PC-9 (cell line): ENCODE measurements at regions not wholly inside any gene's neighbourhood (a gene's known extent, or its start where the extent isn't known, plus 50 kb on each side); places are given as distances from the start of the nearest gene placed in this dataset.

Experiments used
- BruUV-seq: library from RNA; stranded (reverse); fragments of 400-500 nt; replicated peaks from 2 replicates; lab custom pipeline; 2021; lab: Mats Ljungman, UMichigan
- CTCF ChIA-PET: fragments of 300-600 bp; sonication (Branson Sonifier 250); formaldehyde crosslinking; loops from one replicate; lab custom pipeline; 2022; ENCODE audit warnings: antibody characterized with exemption; lab: Charles Lee
- POLR2A ChIA-PET: fragments of 300-600 bp; sonication (Branson Sonifier 250); formaldehyde crosslinking; loops from one replicate; lab custom pipeline; 2022; ENCODE audit warnings: antibody characterized with exemption; ENCODE audit not compliant: unreplicated experiment; lab: Charles Lee
- DNase-seq, 2 experiments: peaks; one replicate each; pipeline versions ENCODE4 v3.0.0 to v3.0.0-alpha.2; 2015 to 2022; ENCODE audit warnings: mixed read lengths in 1 of 2
- H2AFZ ChIP-seq: fragments of 200-600 bp; sonication (generic); 2 replicates; pipeline ENCODE4 v1.8.1; 2017; ENCODE audit warnings: antibody characterized with exemption
- H3F3A ChIP-seq: fragments of 200-600 bp; sonication (generic); 2 replicates; pipeline ENCODE4 v1.8.1; 2017; ENCODE audit warnings: antibody characterized with exemption, mild to moderate bottlenecking, low read depth; ENCODE audit not compliant: insufficient read depth
- H3K27ac ChIP-seq: fragments of 200-600 bp; sonication (generic); 2 replicates; pipeline ENCODE4 v1.6.1; 2016; ENCODE audit warnings: mixed run types
- H3K27me3 ChIP-seq: fragments of 200-600 bp; sonication (generic); 2 replicates; pipeline ENCODE4 v1.6.1; 2016; ENCODE audit warnings: low read depth, mixed run types; ENCODE audit not compliant: insufficient read depth
- H3K36me3 ChIP-seq: fragments of 200-600 bp; sonication (generic); 2 replicates; pipeline ENCODE4 v1.6.1; 2016; ENCODE audit warnings: low read depth, mixed run types
- H3K4me1 ChIP-seq: fragments of 200-600 bp; sonication (generic); replicated peaks from 2 replicates; pipeline ENCODE4 v1.6.1; 2016; ENCODE audit warnings: mixed run types; ENCODE audit not compliant: insufficient read depth
- H3K4me2 ChIP-seq: fragments of 200-600 bp; sonication (generic); 2 replicates; pipeline ENCODE4 v1.6.1; 2017; ENCODE audit warnings: mixed run types
- H3K4me3 ChIP-seq: fragments of 200-600 bp; sonication (generic); 2 replicates; pipeline ENCODE4 v1.6.1; 2016; ENCODE audit warnings: mixed run types
- H3K79me2 ChIP-seq: fragments of 200-600 bp; sonication (generic); 2 replicates; pipeline ENCODE4 v1.6.1; 2017; ENCODE audit warnings: low read depth, mixed run types
- H3K9me2 ChIP-seq: fragments of 200-600 bp; sonication (generic); 2 replicates; pipeline ENCODE4 v1.8.1; 2017; ENCODE audit warnings: mild to moderate bottlenecking; ENCODE audit not compliant: insufficient read depth
- H3K9me3 ChIP-seq: fragments of 200-600 bp; sonication (generic); 2 replicates; pipeline ENCODE4 v1.8.1; 2016; ENCODE audit warnings: low read depth; ENCODE audit not compliant: insufficient read depth
- H4K20me1 ChIP-seq: fragments of 200-600 bp; sonication (generic); 2 replicates; pipeline ENCODE4 v1.8.1; 2017; ENCODE audit not compliant: insufficient read depth
- CTCF ChIP-seq: fragments of 200-600 bp; sonication (generic); conservative IDR thresholded peaks from 2 replicates; pipeline ENCODE4 v1.6.1; 2017; ENCODE audit warnings: mixed run types, antibody characterized with exemption, mild to moderate bottlenecking, moderate library complexity
- EZH2 ChIP-seq: fragments of 200-600 bp; sonication (generic); IDR thresholded peaks from 2 replicates; pipeline ENCODE4 v1.8.0; 2017; ENCODE audit warnings: antibody characterized with exemption, low read depth
- intact Hi-C: fragments of 100-400 bp; cut with micrococcal nuclease; formaldehyde crosslinking; loops from one replicate; pipeline ENCODE4 v1.10.0; 2022; ENCODE audit not compliant: unreplicated experiment

- H3K4me1 ChIP-seq = no peaks in the 10 kb centered on the region
- no TSS peak for BruUV-seq
- no peak overlapping the region for H3K4me2 ChIP-seq
- peaks cover 22% of the 10 kb centered on the region; the same call in 1 of the 2 replicates for H3K27me3 ChIP-seq
- H2AFZ ChIP-seq = no peak overlapping the region
- H3K79me2 ChIP-seq = no peaks in the 10 kb centered on the region
- TF ChIP-seq CTCF (no peak), EZH2 (no peak)
- no peak overlapping the region for H3K4me3 ChIP-seq
- no peak for DNase-seq
- ChIA-PET POLR2A (no interaction called here), CTCF (no interaction called here)
- H4K20me1 ChIP-seq = no peaks in the 10 kb centered on the region
- H3K9me2 ChIP-seq = no peaks in the 10 kb centered on the region
- no peak overlapping the region for H3K27ac ChIP-seq
- no peaks in the 10 kb centered on the region for H3K9me3 ChIP-seq
- intact Hi-C loops = no loop called here
- no peaks in the 10 kb centered on the region for H3F3A ChIP-seq
- H3K36me3 ChIP-seq = no peaks in the 10 kb centered on the region
Observed at GRCh38 chr1:30294508-30294907, 428.9 kb downstream of the MATN1 start.

- no peak for DNase-seq
- TF ChIP-seq CTCF (no peak), EZH2 (no peak)
- H3K79me2 ChIP-seq = no peaks in the 10 kb centered on the region
- no peak overlapping the region for H2AFZ ChIP-seq
- no peaks in the 10 kb centered on the region for H3F3A ChIP-seq
- no peaks in the 10 kb centered on the region for H3K9me3 ChIP-seq
- peaks cover 22% of the 10 kb centered on the region; the same call in 1 of the 2 replicates for H3K27me3 ChIP-seq
- H3K9me2 ChIP-seq = no peaks in the 10 kb centered on the region
- intact Hi-C loops = no loop called here
- H4K20me1 ChIP-seq = no peaks in the 10 kb centered on the region
- H3K4me3 ChIP-seq = no peak overlapping the region
- ChIA-PET POLR2A (no interaction called here), CTCF (no interaction called here)
- no peaks in the 10 kb centered on the region for H3K4me1 ChIP-seq
- no peak overlapping the region for H3K4me2 ChIP-seq
- no peak overlapping the region for H3K27ac ChIP-seq
- BruUV-seq = no TSS peak
- no peaks in the 10 kb centered on the region for H3K36me3 ChIP-seq
Observed at GRCh38 chr1:30292451-30292850, 430.9 kb downstream of the MATN1 start.

GRCh38 chr1:30291526-30291925 lies 431.9 kb downstream of the MATN1 start:
- H3F3A ChIP-seq = no peaks in the 10 kb centered on the region
- H3K9me3 ChIP-seq = no peaks in the 10 kb centered on the region
- no peak for DNase-seq
- intact Hi-C loops = no loop called here
- POLR2A ChIA-PET = no interaction called here
- no peak overlapping the region for H2AFZ ChIP-seq
- no peak overlapping the region for H3K27ac ChIP-seq
- no peaks in the 10 kb centered on the region for H3K79me2 ChIP-seq
- no TSS peak for BruUV-seq
- no peak overlapping the region for H3K4me3 ChIP-seq
- H3K36me3 ChIP-seq = no peaks in the 10 kb centered on the region
- CTCF ChIA-PET = no interaction called here
- peaks cover 18% of the 10 kb centered on the region; the same call in 1 of the 2 replicates for H3K27me3 ChIP-seq
- no peaks in the 10 kb centered on the region for H4K20me1 ChIP-seq
- TF ChIP-seq CTCF = no peak
- no peak for TF ChIP-seq EZH2
- no peaks in the 10 kb centered on the region for H3K4me1 ChIP-seq
- H3K4me2 ChIP-seq = no peak overlapping the region
- H3K9me2 ChIP-seq = no peaks in the 10 kb centered on the region
